ENCODE measurements at regions not wholly inside any gene's neighbourhood (a gene's known extent, or its start where the extent isn't known, plus 50 kb on each side); places are given as distances from the start of the nearest gene placed in this dataset.

- TF ChIP-seq, protein P1, sequence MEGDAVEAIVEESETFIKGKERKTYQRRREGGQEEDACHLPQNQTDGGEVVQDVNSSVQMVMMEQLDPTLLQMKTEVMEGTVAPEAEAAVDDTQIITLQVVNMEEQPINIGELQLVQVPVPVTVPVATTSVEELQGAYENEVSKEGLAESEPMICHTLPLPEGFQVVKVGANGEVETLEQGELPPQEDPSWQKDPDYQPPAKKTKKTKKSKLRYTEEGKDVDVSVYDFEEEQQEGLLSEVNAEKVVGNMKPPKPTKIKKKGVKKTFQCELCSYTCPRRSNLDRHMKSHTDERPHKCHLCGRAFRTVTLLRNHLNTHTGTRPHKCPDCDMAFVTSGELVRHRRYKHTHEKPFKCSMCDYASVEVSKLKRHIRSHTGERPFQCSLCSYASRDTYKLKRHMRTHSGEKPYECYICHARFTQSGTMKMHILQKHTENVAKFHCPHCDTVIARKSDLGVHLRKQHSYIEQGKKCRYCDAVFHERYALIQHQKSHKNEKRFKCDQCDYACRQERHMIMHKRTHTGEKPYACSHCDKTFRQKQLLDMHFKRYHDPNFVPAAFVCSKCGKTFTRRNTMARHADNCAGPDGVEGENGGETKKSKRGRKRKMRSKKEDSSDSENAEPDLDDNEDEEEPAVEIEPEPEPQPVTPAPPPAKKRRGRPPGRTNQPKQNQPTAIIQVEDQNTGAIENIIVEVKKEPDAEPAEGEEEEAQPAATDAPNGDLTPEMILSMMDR (IDR thresholded peaks at IDR 0.05; ENCODE audit: borderline replicate concordance, extremely low read depth, low read length, poor library complexity, severe bottlenecking), result no peak
- TF ChIP-seq EZH2 (IDR thresholded peaks at IDR 0.05; ENCODE audit: borderline replicate concordance, low read depth, low read length, severe bottlenecking), result no peak
These were observed 326.0 kb upstream of the ONECUT1 start for GRCh38 chr15:53116169-53116568.
